ENCODE measurements at regions not wholly inside any gene's neighbourhood (a gene's known extent, or its start where the extent isn't known, plus 50 kb on each side); places are given as distances from the start of the nearest gene placed in this dataset.

DNA sequence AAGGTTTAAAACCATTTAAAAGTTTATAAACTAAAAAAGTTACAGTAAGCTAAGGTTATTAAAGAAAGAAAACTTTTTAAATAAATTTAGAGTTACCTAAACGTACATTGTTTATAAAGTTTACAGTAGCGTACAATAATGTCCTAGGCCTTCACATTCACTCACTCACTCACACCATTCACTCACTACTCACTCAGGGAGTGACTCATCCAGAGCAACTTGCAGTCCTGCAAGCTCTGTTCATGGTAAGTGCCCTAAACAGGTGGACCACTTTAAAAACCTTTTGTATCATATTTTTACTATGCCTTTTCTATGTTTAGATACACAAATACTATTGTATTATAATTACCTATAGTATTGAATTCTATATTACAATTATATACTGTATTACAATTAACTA lies 190.8 kb upstream of the RASA1 start:
- Mint-ChIP-seq H3K4me3 (no peak overlapping the region), H3K4me1 (ENCODE audit: low read depth) (peaks cover 32% of the 10 kb centered on the region), H3K27ac (no peak overlapping the region)

DNA sequence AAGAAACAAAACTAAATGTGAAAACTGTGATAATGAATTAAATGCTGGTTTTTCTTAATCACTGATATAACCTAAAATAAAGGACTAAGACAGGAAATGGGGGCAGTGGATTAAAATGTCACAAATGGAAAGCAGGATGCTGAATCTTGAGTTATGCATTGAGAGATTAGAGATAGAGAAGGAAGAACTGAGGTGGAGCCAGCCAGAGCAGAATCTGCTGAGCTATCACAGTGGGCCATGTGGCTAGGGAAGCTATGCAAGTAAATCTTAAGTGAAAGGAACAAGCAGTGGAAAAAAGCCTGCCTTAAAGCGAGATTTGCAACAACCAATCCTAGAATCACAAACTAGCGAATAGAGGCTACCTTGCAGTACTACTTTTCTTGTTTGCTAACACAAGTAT lies 188.5 kb upstream of the RASA1 start:
- no peaks in the 10 kb centered on the region for H3K27me3 Mint-ChIP-seq
- H3K36me3 Mint-ChIP-seq (ENCODE audit: low read depth): no peaks in the 10 kb centered on the region
- H3K4me1 Mint-ChIP-seq (ENCODE audit: low read depth): peaks cover 41% of the 10 kb centered on the region
- no peaks in the 10 kb centered on the region for H3K9me3 Mint-ChIP-seq
- no peak overlapping the region for H3K4me3 Mint-ChIP-seq
- intact Hi-C loops (cut with micrococcal nuclease): no loop called here
- peak overlapping the region; percentile 19 for H3K27ac Mint-ChIP-seq

More for the DNA sequence above, 190.8 kb upstream of the RASA1 start:
- intact Hi-C loops (cut with micrococcal nuclease): no loop called here
- Mint-ChIP-seq H3K27me3 (no peaks in the 10 kb centered on the region), H3K36me3 (ENCODE audit: low read depth) (no peaks in the 10 kb centered on the region), H3K9me3 (no peaks in the 10 kb centered on the region)

DNA sequence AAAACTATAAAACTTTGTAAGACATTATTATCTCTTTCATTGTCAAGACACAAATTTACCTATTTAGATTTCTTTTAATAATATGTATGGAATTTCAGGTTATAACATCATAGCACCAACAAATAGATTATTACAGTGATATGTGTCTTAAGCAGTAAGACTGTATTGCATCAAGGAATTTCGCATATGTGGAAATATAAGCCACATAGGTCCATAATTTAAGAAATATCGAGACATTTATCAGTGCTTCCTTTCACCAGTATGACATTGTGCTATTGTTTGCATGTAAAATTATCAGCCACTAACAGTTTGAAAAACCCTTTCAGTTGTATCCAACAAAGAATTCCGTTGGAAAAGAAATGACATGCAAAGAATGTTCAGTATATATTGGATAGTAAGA lies 186.7 kb upstream of the RASA1 start:
- intact Hi-C loops (cut with micrococcal nuclease): no loop called here

DNA sequence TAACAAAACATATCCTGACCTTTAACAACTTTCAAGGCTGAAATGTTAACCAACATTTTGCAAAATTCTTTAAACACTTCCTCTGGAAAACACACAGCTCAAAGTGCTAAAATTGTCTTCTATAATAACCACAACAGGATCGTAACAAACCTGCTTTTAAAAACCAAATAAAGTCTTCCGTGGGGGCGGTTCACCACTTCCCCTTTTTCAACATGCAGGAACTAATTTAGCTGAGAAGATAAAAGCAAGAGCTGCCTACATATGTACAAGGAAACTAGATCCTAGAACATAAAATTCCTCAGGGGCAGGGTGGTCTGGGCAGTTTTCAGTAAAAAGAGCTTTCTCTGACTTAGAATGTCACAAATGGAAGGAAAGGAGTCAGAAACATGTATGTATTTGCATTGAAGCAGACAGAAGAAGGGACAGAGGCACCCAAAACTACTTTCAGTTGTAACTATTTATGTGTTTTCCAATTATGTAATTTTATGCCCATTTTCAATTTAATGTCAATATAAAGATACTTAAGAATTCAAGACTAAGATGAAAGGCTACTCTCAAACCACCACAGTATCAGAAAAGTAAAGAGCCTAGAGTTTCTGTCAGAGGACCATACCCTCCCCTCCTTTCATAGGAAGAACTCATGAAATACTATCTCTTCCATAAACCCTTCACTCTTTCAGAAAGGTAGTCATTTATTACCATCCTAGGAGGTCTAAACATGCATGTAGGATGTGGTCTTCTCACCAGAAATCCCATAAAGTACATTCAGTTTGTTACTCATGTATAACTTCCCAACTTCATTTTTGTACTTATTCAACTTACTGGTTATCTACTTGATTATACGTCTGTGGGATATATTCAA lies 185.9 kb upstream of the RASA1 start:
- Mint-ChIP-seq H3K27me3 (no peaks in the 10 kb centered on the region), H3K9me3 (no peaks in the 10 kb centered on the region), H3K36me3 (ENCODE audit: low read depth) (no peaks in the 10 kb centered on the region), H3K4me3 (peak overlapping the region; percentile 44), H3K4me1 (ENCODE audit: low read depth) (peaks cover 33% of the 10 kb centered on the region), H3K27ac (peak overlapping the region; percentile 89)
- intact Hi-C loops (cut with micrococcal nuclease): no loop called here

More for the DNA sequence above, 186.7 kb upstream of the RASA1 start:
- no peaks in the 10 kb centered on the region for H3K36me3 Mint-ChIP-seq (ENCODE audit: low read depth)
- H3K4me1 Mint-ChIP-seq (ENCODE audit: low read depth): peaks cover 33% of the 10 kb centered on the region
- no peaks in the 10 kb centered on the region for H3K27me3 Mint-ChIP-seq
- no peak overlapping the region for H3K4me3 Mint-ChIP-seq
- H3K9me3 Mint-ChIP-seq: no peaks in the 10 kb centered on the region
- H3K27ac Mint-ChIP-seq: peak overlapping the region; percentile 89

DNA sequence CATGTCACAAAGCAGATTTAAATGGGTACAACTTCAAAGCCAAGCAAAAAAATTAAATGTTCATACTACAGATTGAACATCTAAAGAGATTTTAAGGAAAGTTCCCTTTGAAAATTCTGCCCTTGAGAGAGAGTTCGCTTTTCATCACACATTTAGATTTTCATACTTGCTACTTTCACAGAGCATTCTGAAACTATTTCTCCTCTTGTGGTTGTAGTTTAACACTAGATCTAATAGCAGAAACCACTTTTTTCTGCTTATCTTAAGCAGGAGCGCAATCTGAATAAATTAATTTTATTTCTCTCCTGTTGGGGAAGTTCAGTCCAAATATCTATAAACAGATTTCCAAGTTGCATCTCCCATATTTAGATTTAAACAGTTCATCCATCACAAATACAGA lies 173.3 kb upstream of the RASA1 start:
- Mint-ChIP-seq H3K27ac (no peak overlapping the region), H3K27me3 (peaks cover 2% of the 10 kb centered on the region), H3K4me1 (ENCODE audit: low read depth) (peaks cover 7% of the 10 kb centered on the region), H3K9me3 (no peaks in the 10 kb centered on the region), H3K4me3 (no peak overlapping the region), H3K36me3 (ENCODE audit: low read depth) (no peaks in the 10 kb centered on the region)
- intact Hi-C loops (cut with micrococcal nuclease): no loop called here

DNA sequence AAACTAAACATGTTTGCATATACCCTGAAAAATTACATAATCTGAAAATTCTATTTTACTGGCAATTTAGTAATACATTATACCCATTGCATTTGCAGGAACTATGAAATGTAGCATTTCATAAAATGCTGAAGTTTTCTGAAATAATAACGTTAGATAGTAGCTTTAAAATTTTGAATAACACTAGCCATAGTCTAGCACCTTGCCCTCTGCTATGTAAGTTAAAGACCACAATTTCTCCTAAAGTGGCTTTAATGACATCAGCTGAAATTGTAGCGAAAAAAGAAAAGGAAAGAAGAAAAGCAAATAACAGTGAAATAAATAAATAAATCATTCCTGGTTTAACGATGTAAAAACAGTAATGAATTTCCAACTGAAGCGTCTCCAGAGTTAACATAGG lies 172.8 kb upstream of the RASA1 start:
- intact Hi-C loops (cut with micrococcal nuclease): no loop called here
- Mint-ChIP-seq H3K4me1 (ENCODE audit: low read depth) (peaks cover 7% of the 10 kb centered on the region), H3K36me3 (ENCODE audit: low read depth) (no peaks in the 10 kb centered on the region), H3K27me3 (peaks cover 2% of the 10 kb centered on the region), H3K27ac (no peak overlapping the region), H3K4me3 (no peak overlapping the region), H3K9me3 (no peaks in the 10 kb centered on the region)

DNA sequence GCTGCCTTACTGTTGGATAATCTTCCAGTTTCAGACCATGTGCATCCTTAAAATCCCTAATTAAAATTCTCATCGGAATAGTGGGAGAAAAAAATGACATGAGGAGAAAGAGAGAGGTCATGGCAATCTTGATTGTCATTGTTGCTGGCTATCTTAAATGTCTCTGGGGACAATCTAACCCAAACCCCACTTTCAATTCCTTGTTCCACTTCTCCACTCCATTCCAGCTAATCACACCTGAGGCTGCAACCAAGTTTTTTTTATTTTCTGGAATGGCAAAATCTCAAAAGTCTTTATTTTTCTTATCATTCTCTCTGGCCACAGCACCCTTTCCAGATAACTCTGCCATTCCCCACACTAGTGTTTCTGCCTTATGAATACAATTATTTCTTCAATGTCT lies 171.9 kb upstream of the RASA1 start:
- Mint-ChIP-seq H3K27ac (no peak overlapping the region), H3K36me3 (ENCODE audit: low read depth) (no peaks in the 10 kb centered on the region), H3K9me3 (no peaks in the 10 kb centered on the region), H3K27me3 (peaks cover 2% of the 10 kb centered on the region), H3K4me1 (ENCODE audit: low read depth) (peaks cover 7% of the 10 kb centered on the region), H3K4me3 (no peak overlapping the region)
- intact Hi-C loops (cut with micrococcal nuclease): no loop called here

DNA sequence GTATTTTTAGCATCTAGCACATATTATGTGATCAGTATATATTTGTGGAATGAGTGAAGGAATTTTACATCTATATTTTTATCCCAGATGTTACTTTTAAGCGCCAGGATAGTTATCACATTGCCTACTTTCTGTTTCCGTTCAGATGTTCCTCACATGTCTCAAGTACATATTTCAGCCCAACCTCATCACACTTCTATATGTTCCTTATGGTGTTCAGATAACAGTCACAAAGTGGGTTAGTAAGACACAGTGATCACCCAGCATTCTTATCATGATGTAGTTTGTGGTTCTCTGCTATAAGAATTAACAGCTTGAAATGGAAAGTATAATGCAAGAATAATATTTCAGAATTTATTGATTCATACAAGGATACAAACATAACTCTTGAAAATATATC lies 170.0 kb upstream of the RASA1 start:
- no peaks in the 10 kb centered on the region for H3K36me3 Mint-ChIP-seq (ENCODE audit: low read depth)
- H3K27ac Mint-ChIP-seq: no peak overlapping the region
- H3K27me3 Mint-ChIP-seq: peaks cover 2% of the 10 kb centered on the region
- H3K4me1 Mint-ChIP-seq (ENCODE audit: low read depth): peaks cover 12% of the 10 kb centered on the region
- no peak overlapping the region for H3K4me3 Mint-ChIP-seq
- H3K9me3 Mint-ChIP-seq: no peaks in the 10 kb centered on the region
- intact Hi-C loops (cut with micrococcal nuclease): no loop called here

DNA sequence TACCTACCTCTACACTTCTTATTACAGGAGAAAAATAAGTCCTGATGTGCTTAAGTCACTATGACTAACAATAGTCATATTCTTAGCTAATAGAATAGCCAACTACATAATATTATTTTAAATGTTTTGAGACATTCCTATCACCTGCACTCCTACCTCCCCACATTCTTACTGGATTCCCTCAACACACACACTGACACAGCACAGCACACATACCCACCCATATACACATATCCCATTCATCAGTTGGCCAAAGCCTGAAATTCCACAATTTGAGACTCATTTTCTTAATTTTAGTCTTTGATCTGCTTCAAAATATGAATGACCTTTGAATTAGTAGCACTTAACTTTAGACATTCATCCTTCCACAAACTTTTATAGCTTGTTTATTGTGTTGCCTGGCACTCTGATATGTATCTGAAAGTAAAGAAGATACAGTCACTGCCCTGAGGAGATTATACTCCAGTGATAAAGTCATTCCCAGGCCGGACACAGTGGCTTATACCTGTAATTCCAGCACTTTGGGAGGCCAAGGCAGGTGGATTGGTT lies 168.3 kb upstream of the RASA1 start:
- H3K27ac Mint-ChIP-seq: peak overlapping the region; percentile 12
- H3K27me3 Mint-ChIP-seq: peaks cover 2% of the 10 kb centered on the region
- intact Hi-C loops (cut with micrococcal nuclease): no loop called here
- peaks cover 12% of the 10 kb centered on the region for H3K4me1 Mint-ChIP-seq (ENCODE audit: low read depth)
- H3K9me3 Mint-ChIP-seq: no peaks in the 10 kb centered on the region
- no peaks in the 10 kb centered on the region for H3K36me3 Mint-ChIP-seq (ENCODE audit: low read depth)
- no peak overlapping the region for H3K4me3 Mint-ChIP-seq

DNA sequence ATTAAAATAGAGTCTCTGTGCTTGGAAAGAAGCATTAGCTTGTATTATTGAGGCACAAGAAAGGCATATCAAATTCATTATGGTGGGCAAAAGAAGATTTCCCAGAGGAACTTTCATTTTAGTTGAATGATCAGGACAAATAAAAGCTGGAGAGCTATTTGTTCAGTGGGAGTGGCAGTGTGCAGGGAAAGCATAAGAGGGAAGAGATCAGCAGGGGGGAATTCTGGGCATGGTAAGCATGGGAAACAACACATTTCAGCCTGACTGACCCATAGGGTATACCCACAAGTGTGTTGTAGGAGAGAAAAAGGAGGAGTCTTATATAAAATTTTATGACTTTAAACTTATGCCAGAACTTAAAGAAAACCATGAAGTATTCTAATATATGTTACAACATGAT lies 167.7 kb upstream of the RASA1 start:
- H3K27ac Mint-ChIP-seq: no peak overlapping the region
- intact Hi-C loops (cut with micrococcal nuclease): no loop called here
- peaks cover 2% of the 10 kb centered on the region for H3K27me3 Mint-ChIP-seq
- H3K9me3 Mint-ChIP-seq: no peaks in the 10 kb centered on the region
- H3K4me1 Mint-ChIP-seq (ENCODE audit: low read depth): peaks cover 12% of the 10 kb centered on the region
- no peaks in the 10 kb centered on the region for H3K36me3 Mint-ChIP-seq (ENCODE audit: low read depth)
- H3K4me3 Mint-ChIP-seq: no peak overlapping the region

DNA sequence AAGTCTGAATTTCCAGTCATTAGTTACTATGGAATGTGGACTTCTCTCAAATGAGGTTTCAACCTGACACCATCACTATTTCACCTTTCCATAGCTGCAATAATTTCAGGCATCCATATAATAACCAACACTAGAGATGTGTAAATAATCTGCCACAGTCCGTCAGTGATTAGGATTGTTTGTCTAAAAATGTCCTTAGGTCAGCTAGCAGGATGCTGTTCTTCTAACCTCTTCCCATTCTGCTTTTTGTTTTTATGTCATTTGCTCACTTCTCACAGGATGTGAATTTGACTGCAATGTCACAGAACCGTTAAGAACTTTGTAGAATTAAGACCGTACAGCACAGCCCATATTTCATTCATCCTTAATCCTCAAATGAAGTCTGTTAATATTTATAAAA lies 166.4 kb upstream of the RASA1 start:
- intact Hi-C loops (cut with micrococcal nuclease): no loop called here
- peaks cover 2% of the 10 kb centered on the region for H3K27me3 Mint-ChIP-seq
- H3K36me3 Mint-ChIP-seq (ENCODE audit: low read depth): no peaks in the 10 kb centered on the region
- no peak overlapping the region for H3K4me3 Mint-ChIP-seq
- H3K4me1 Mint-ChIP-seq (ENCODE audit: low read depth): peaks cover 5% of the 10 kb centered on the region
- H3K27ac Mint-ChIP-seq: no peak overlapping the region
- no peaks in the 10 kb centered on the region for H3K9me3 Mint-ChIP-seq

DNA sequence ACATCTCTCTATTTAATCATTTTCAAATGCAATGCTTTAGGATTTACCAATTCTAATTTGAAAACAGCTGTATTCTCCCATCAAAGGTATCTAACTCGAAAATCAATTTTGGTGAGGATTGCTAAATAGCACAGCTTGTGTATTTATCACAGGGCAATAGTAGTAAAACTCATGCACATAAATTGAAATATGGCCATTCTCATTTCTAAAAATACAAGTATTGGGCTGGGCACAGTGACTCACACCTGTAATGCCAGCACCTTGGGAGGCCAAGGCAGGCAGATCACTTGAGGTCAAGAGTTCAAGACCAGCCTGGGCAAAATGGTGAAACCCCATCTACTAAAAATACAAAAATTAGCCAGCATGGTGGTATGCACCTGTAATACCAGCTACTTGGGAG lies 164.8 kb upstream of the RASA1 start:
- H3K27ac Mint-ChIP-seq: no peak overlapping the region
- no peak overlapping the region for H3K4me3 Mint-ChIP-seq
- peaks cover 5% of the 10 kb centered on the region for H3K4me1 Mint-ChIP-seq (ENCODE audit: low read depth)
- H3K27me3 Mint-ChIP-seq: no peaks in the 10 kb centered on the region
- H3K9me3 Mint-ChIP-seq: no peaks in the 10 kb centered on the region
- intact Hi-C loops (cut with micrococcal nuclease): no loop called here
- no peaks in the 10 kb centered on the region for H3K36me3 Mint-ChIP-seq (ENCODE audit: low read depth)

DNA sequence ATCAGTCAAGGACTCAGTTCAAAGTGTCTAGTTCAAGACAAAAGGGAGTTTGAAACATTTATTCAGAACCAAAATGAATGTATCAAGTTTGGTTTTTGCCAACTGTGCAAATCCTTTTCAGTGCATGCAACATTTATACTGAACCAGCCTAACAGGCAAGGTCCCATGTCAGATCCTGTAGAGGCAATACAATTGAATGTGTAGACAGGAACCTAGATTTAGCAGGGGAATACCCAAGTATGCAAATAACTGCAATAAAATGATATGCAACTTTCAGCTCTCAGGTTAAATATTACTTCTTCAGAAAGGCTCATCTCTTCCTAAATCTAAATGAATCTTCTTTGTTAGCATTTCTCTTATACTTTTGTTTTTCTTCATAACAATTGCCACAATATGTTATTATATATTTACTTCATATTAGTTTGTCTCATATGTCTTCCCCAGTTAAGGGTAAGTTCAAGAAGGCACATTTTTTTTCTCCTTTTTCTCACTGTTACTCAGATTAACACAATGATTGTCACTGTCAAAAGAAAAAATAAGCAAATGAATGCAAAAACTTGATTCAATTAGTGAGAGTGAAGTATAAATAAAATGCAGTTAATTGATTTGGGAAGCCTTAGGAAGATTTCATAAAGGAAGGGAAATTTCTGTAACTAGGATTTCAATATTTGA lies 163.9 kb upstream of the RASA1 start:
- H3K9me3 Mint-ChIP-seq: no peaks in the 10 kb centered on the region
- no peak overlapping the region for H3K4me3 Mint-ChIP-seq
- H3K4me1 Mint-ChIP-seq (ENCODE audit: low read depth): peaks cover 5% of the 10 kb centered on the region
- no peak overlapping the region for H3K27ac Mint-ChIP-seq
- intact Hi-C loops (cut with micrococcal nuclease): no loop called here
- H3K36me3 Mint-ChIP-seq (ENCODE audit: low read depth): no peaks in the 10 kb centered on the region
- no peaks in the 10 kb centered on the region for H3K27me3 Mint-ChIP-seq

DNA sequence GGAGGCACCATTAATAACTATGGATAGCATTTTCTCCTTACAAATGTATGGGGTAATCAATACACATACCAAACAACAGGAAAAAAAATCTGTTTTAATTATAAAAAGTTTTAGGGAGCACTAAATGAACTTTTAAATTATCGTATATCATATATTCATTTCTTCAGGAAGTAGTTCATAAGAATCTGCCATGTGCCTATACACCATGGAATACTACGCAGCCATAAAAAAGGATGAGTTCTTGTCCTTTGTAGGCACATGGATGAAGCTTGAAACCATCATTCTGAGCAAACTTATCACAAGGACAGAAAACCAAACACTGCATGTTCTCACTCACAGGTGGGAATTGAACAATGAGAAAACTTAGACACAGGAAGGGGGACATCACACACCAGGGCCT lies 162.1 kb upstream of the RASA1 start:
- Mint-ChIP-seq H3K27me3 (no peaks in the 10 kb centered on the region), H3K9me3 (no peaks in the 10 kb centered on the region), H3K36me3 (ENCODE audit: low read depth) (no peaks in the 10 kb centered on the region), H3K27ac (no peak overlapping the region), H3K4me1 (ENCODE audit: low read depth) (peaks cover 9% of the 10 kb centered on the region), H3K4me3 (no peak overlapping the region)
- intact Hi-C loops (cut with micrococcal nuclease): no loop called here

All from dendritic cell treated with granulocyte-macrophage colony-stimulating factor and Interleukin-4, amounts not matched to agents 40 ng/mL and 50 ng/mL, for 4 days (primary cell).